HG02623 (cell line): ENCODE measurements at regions not wholly inside any gene's neighbourhood (a gene's known extent, or its start where the extent isn't known, plus 50 kb on each side); places are given as distances from the start of the nearest gene placed in this dataset.
"Not testable (repeated sequence)": the region's sequence is repeated elsewhere in the genome, so short reads cannot be mapped to it uniquely, and the experiment has no call there.

Source experiments
- ATAC-seq: cut with Tn5 transposase; IDR thresholded peaks from one replicate; pipeline ENCODE4 v1.9.1; 2021; ENCODE audit warnings: moderate library complexity; ENCODE audit not compliant: unreplicated experiment

DNA sequence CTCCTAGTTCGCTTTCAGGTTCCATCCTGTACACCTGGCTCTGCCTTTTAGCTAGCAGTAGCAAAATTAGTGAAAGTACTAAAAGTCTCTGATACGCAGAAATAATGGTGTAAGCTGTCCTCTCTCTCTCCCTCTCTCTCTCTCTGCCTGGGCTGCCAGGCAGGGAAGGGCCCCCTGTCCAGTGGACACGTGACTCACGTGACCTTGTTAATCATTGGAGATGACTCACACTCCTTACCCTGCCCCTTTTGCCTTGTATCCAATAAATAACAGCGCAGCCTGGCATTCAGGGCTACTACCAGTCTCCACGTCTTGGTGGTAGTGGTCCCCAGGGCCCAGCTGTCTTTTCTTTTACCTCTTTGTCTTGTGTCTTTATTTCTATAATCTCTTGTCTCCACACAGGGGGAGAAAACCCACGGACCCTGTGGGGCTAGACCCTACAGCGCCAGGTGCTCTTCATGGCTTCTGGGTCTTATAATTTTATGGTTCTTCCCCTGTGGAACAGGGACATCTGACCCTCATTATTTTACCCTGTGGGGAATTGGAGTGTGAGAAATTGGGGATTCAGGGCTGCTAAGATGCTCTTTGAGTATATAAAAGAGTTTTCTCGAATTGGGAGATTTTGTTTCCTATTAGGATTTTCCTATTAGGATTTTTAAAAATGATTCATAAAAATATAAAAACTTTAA lies 1348.2 kb downstream of the GATA3 start:
- not testable (repeated sequence) for ATAC-seq

DNA sequence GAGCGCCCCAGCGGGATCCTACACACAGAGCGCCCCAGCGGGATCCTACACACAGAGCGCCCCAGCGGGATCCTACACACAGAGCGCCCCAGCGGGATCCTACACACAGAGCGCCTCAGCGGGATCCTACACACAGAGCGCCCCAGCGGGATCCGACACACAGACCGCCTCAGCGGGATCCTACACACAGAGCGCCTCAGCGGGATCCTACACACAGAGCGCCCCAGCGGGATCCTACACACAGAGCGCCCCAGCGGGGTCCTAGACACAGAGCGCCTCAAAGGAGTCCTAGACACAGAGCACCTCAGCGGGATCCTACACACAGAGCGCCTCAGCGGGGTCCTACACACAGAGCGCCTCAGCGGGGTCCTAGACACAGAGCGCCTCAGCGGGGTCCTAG lies 1352.7 kb downstream of the GATA3 start:
- not testable (repeated sequence) for ATAC-seq

DNA sequence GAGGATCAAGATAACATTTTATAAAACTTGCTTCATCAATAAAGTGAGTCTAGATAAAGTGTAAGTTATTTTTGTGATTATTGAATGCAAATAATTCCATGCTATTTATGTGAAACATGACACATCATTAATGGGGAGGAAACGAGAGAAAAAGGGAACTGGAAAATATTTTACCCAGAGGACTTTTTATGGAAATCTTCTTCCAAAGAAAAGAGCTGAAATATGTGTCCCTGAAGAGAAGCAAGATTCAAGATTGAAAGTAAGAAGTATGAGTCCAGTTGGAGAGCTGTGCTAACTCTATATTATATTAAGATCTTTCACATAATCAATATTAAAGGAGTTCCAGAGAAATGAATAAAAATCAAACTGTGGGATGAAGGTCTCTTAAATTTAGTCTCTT lies 1361.8 kb downstream of the GATA3 start:
- no peak for ATAC-seq

DNA sequence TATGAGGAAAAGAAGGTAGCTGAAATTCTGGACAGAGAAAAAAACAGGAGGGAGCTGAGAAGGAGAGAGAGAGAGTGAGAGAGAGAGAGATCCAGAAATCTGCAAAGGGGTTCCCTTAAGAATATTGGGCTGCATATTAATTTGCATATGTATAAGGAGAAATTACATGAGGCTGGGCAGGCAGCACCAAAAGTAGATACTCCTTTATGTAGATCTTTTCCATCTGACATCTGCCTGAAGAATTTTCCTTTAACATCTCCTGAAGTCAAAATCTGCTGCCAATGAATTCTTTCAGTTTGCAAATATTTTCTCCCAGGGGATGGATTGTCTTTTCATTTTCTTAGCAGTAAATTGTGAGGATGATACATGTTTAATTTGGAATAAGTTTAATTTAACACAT lies 1365.3 kb downstream of the GATA3 start:
- no peak for ATAC-seq

DNA sequence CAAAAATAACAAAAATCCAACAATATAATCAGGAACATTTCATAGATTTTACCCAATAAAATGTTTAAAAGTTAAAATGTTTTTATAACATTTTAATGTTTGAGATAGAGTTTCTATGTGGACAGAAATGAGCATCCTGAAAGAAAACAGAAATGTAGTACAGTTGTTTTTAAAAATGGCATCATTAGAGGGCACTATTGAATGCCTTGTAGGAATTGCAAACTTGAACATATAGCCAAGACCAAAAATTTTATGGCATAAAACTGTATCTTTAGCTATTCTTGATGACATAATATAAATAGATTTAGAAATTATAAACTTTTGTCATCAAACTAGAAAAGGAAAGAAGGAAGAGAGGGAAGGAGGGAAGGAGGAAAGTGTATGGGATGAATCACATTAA lies 1372.7 kb downstream of the GATA3 start:
- no peak for ATAC-seq

DNA sequence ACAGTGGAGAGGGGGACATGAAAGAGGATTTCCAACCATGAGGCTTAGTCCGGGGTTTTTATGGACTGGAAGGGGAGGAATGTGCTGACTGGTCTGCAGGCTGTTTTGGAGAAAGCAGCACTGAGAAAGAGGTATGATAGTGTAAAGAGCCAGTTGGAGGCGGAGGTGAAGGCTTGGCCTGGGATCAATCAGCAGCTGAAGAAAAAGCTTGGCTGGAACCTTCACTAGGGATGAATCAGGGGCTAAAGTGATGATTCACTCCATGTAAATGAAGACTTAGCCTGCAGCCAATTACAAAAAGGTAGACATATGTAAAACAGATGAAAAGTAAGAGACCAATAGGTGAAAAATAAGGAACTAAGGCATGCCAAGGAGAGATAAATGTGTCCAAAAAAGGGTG lies 1382.6 kb downstream of the GATA3 start:
- ATAC-seq: no peak

DNA sequence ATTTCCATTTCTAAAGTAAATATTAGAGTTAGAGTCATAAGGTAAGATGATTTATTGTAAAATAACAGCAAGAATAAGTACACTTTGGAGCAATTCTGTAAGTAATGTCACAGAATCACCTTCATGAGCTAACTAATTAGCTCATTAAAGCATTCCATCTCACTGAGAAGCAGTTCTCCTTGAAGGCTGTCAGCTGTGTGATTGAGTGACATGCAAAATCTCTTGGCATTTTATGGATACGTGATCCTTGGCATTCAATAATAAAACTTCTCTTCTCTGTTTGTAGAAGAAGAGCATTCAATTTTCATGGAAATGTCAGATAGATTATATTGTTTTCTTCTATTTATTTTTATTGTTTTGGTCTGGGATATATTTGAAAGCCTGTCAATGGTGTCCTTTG lies 1389.3 kb downstream of the GATA3 start:
- ATAC-seq: no peak

DNA sequence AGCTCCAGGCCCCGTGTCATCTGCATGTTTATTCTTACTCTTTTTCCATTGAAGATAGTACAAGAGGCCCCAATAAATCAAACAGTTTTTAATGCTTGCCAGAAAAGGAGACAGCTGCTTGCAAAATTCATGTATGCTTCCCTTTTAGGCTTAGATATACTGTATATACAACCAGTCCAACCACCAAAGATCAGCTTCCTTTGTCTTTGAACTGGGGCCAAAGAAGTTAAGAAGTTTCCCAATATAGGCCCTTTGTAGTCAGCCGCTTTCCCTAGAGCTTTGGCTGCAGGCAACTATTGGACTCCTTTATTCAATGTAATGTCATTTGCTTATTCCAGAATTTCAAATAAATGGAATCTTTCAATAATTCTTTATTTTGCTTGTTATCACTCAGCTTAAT lies 1395.0 kb downstream of the GATA3 start:
- ATAC-seq: no peak

DNA sequence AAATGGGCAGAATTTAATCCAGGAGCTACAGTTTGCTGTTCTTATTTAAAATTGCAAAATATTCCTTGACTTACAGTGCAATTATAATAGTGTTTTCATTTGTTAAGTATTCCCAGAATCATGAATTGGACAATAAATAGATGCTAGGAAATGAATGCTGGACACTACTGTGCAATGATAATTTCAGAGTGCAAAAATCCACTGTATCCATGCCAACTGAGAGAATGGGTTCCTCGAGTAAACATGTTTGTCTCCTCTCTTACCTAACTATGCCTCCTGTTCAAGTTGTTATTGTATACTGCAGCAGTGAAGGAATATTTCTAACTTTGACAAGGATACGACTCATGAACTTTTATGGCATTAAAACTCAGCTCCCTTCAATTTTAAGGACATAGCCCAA lies 1396.3 kb downstream of the GATA3 start:
- ATAC-seq: no peak

DNA sequence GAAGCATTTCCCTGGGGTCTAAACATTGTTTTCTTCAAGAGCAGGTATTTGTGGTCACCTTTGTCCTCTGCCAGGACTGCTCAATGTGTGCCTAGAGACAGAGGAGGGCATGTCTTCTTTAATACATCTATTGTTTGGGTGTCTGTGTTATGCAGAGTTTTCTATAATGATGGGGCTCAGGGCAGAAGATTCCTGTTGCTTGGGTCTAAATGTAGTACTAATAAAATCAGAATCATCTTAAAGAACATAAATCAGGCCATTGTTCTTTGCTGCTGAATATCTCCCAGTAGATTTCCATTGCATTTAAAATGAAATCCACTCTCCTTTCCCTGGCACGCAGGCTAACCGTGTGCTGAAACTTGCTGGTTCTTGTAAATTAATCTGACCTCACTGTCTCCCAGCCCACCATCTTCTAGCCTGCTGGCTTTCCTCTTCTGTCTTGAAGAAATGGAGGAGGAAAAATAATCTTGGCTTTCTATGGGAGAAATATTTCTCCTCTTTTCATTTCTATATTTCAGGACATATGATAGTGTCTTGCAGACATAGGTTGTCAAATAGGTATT lies 1396.8 kb downstream of the GATA3 start:
- ATAC-seq: no peak

DNA sequence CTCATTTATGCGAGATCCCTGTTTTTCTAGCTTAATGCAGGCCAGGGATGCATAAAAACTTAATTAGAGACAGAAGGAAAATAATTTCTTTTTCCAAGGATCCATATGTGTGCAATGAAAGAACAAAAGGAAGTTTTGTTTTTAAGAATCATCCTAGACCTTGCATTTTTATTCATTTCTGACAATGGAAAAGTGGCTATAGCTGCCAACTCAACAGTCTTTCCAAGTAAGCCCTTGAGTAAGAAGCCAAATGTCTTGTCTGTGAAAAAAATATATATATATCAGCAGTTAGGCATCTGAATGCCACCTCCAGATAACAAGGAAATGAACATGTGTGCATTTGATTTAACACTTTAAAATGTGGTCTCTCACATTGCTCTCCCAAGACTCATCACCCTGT lies 1397.6 kb downstream of the GATA3 start:
- ATAC-seq: no peak

DNA sequence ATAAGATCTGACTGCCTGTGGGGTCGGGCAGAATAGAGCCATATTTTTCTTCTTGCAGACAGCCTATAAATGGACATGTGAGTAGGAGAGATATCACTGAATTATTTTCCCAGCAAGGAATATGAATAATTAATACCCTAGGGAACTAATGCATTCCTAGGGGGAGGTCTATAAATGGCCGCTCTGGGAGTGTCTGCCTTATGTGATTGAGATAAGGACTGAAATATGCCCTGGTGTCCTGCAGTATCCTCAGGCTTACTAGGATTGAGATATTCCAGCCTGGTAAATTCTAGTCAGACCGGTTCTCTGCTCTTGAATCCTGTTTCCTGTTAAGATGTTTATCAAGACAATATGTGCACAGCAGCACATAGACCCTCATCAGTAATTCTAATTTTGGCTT lies 1399.4 kb downstream of the GATA3 start:
- ATAC-seq: not testable (repeated sequence)

DNA sequence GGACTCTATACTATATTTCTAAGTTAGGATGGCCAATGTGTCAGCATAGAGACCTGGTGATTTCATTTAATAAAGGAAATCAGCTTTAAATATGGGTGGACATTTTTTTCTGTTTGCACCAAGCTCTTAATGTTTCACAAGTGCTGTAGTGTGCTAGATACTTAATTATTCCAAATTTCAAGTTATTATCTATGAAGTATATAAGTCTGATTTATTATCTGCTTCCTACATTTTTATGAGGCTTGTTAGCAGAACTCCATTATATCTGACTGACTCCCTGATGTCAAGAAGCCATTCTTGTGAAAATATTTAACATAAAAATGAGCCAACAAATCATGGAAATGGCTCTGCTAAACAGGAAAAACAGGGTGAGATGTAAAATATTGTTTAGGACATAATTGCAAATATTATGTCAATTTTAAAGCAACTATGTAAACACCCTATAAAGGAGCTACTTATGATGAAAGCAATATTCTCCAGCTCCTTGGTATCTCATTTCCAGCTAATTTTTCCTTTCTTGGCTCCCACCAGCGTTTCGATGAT lies 1415.2 kb downstream of the GATA3 start:
- no peak for ATAC-seq

DNA sequence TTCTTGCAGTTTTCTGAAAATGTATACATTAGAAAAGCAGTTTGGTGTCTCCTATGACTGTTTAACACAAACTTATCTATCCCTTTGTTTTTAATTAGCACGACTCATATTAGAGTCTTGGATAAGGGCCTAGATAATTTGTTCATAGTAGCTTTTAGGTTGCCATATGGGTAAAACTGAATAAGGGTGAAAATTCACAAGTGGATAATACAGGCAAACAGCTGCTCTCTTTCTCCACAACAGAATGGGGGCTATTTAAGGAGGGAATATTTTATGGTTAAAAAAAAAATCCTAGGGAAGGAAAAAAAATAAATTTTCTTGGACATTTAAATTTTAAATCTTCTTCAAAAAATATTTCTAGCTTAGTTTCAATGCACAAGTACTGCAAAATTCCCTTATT lies 1416.1 kb downstream of the GATA3 start:
- ATAC-seq: no peak

DNA sequence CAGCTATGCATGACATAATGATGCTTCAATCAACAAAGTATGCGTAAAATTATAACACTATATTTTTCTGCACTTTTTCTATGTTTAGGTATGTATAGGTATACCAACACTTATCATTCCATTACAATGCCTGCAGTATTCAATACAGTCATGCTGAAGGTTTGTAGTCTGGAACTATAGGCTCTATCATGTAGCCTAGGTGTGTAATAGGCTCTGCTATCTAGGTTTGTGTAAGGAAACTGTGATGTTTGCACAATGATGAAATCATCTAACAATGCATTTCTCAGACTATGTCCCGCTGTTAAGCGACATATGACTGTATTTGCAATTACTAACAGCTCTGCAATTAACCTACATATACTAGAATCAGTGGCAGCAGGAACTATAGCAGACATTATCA lies 1447.5 kb downstream of the GATA3 start:
- ATAC-seq: no peak

DNA sequence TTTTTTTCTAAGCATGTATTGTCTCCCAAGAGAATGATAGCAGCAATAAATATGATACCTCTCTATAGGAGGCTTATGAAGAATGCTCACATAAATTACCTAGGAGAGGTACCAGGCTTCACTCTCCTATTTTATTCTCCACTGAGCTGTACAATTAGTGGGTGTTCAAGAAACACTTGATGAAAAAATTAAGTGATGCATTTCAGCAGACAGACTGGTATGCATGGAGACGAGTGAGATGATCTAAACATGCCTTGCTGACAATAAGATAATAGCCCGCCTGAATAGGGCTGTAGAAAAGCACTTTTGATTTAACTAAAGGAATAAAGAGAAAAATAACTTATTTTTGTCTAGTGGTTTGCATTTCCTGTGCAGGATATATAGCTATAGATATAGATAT lies 1449.7 kb downstream of the GATA3 start:
- no peak for ATAC-seq

DNA sequence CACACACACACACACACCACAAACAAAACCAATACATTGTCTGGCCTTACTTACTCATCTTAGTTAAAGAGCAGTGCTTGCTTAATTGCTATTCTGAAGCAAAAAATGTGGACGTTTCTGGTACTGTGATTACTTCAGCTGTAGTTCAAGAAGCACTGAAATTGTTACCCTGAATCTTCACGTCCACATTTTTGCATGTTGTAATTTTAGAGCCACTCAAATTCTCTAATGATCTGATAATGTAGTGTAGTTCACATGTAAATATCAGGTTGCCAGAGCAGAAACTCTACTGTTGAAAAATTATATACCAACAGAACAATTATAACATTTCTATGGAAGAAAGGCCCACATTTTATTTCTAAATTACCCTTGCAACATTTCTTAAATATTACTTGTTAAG lies 1451.1 kb downstream of the GATA3 start:
- no peak for ATAC-seq

DNA sequence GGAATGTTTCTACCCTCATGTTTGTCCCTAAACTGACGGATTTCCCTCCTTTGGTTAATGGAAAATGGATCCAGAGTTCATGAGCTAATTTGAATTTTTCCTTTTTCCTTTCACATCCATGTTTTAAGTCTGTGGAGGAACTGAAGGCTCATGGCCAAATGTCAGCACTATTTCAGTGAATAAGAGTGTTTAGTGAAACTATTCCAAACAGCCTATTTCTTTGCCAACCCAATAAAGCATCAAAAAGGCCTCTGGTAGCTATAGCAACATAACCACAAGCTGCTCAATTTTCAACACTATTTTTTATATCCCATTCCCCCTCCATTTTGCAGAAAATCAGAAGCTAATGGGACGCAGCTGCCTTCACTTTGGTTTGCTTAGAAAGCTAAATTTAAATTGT lies 1454.1 kb downstream of the GATA3 start:
- no peak for ATAC-seq

DNA sequence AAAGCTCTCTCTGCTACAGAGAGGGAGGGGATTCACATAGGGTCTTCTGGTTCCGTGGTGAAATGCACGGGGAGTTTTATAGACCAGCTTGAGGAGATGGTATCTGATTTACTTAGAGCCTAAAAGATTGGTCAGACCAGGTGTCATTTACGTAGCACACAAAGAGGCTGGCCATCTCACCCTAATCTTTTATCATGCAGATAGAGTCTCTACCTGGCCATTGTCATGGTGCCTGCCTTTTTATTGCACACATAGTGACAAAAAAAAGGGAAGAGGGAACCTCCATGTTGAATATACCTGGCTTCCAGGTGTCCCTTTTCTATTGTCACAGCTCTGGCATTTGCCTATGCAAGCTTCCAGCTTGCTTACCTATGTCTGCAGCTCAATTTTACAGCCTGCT lies 1456.1 kb downstream of the GATA3 start:
- no peak for ATAC-seq

DNA sequence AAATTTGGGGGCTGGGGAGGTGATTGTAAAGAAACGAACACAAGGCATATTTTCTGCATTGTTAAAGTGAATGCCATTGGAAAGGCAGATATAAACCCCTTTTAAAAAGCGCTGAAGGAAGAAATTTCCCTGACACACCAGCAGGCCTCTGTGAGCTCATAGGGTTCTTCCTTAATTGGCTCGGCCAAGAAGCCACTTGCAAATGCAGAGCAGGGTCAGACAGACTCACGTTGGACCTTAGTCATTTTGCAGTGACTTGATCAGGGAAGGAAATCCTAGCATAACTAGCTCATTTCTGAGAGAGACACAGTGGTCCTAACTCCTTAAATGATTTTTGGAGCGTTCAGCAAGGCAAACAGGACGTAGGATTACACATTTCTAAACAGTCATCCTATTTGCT lies 1461.4 kb downstream of the GATA3 start:
- ATAC-seq: no peak

DNA sequence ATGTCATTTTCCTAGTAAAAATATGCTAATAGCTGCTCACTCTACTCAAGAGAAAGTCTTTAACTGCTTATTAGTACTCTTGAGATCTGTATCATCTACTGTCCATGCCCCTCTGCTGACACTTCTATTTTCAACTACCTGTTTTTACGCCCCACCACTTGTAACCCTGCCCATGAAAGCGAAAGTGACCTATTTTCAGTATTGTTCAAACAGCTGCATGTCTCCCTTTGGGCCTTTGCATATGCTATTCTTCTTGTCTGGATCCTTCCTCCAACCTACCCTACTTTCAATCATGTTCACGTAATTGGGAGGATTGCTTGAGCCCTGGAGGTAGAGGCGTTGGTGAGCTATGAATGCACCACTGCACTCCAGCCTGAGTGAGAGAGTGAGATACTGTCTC lies 1481.3 kb downstream of the GATA3 start:
- peak; percentile 64 for ATAC-seq

DNA sequence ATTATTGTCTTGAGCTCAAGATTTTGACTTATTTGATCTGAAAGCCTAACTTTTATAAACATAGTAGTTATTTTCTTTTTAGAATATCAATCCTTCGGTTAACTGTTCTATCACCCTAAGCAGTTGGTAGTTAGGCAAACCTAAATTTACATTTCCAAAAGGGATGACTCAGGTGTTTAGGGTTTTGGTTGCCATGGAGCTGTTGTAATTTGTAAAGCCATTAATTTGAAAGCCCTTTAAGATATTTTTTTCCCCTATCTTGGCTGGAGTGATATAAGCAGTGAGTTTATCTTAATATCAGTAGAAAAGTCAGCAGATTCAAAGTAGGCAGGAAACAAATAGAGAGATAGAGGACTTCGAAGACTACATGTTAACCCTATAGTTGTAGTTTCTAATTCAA lies 1472.6 kb upstream of the CELF2 start:
- no peak for ATAC-seq
